HepG2 (cell line): ENCODE measurements at regions not wholly inside any gene's neighbourhood (a gene's known extent, or its start where the extent isn't known, plus 50 kb on each side); places are given as distances from the start of the nearest gene placed in this dataset.
A peak's percentile ranks its signal among the peaks of the same experiment; 100 is the strongest.

Source experiments
- ATAC-seq: fragments of 200-7000 bp; cut with Tn5 transposase; 3 replicates; pipeline ENCODE4 v1.9.1; 2020; ENCODE audit warnings: mild to moderate bottlenecking, moderate library complexity
- BruUV-seq: library from RNA; stranded (reverse); fragments of 400-500 nt; replicated peaks from 2 replicates; lab custom pipeline; 2021; lab: Mats Ljungman, UMichigan
- CTCF ChIA-PET: fragments of 300-600 bp; formaldehyde crosslinking; extraction: SDS; loops from one replicate; lab custom pipeline; 2021; ENCODE audit warnings: low total read pairs, inconsistent platforms, low intra/inter-chr PET ratio; lab: Yijun Ruan, JAX
- POLR2A ChIA-PET: fragments of 350-600 bp; sonication (Branson Sonifier 250); formaldehyde crosslinking; loops from one replicate; lab custom pipeline; 2020; ENCODE audit warnings: antibody characterized with exemption, inconsistent platforms; lab: Yijun Ruan, JAX
- DNase-seq: peaks from one replicate; pipeline ENCODE4 v3.0.0-alpha.2; 2015; ENCODE audit warnings: low spot score
- FAIRE-seq: peaks from 3 replicates; lab custom pipeline; 2011; peaks lifted over from hg19 to GRCh38; lab: Jason Lieb, UNC
- H2AFZ ChIP-seq: one replicate; pipeline ENCODE4 v1.6.1; 2011; ENCODE audit warnings: low read length, inconsistent platforms
- H3K27ac ChIP-seq: fragments of 300-600 bp; 3 replicates; pipeline ENCODE4 v1.8.0; 2011; ENCODE audit warnings: mixed run types, mild to moderate bottlenecking, mixed read lengths, low read length, inconsistent platforms; ENCODE audit not compliant: insufficient read depth; ENCODE audit errors: extremely low read length
- H3K27me3 ChIP-seq, 2 experiments: fragments of 200-600 bp in 1 of 2; 2 replicates in 1 of 2; 3 replicates in 1 of 2; pipeline versions ENCODE4 v1.6.0 to v1.8.0; 2011; ENCODE audit warnings: low read length in 2 of 2, mild to moderate bottlenecking in 2 of 2, moderate library complexity in 2 of 2, inconsistent platforms in 1 of 2; ENCODE audit not compliant: insufficient read depth in 2 of 2, control insufficient read depth in 1 of 2
- H3K36me3 ChIP-seq, 2 experiments: fragments of 200-600 bp in 1 of 2; replicated peaks in 1 of 2; 2 replicates in 1 of 2; 3 replicates in 1 of 2; pipeline versions ENCODE4 v1.5.1 to v1.8.0; 2011; ENCODE audit warnings: low read length in 2 of 2, inconsistent platforms in 1 of 2; ENCODE audit not compliant: insufficient read depth in 2 of 2, control insufficient read depth in 1 of 2
- H3K4me1 ChIP-seq: 2 replicates; pipeline ENCODE4 v1.5.1; 2012; ENCODE audit warnings: low read length, inconsistent platforms; ENCODE audit not compliant: insufficient read depth
- H3K4me2 ChIP-seq: 2 replicates; pipeline ENCODE4 v1.6.0; 2011; ENCODE audit warnings: low read depth, low read length, inconsistent platforms
- H3K4me3 ChIP-seq, 3 experiments: fragments of 200-600 bp in 1 of 3; sonication (generic), shearing (Covaris generic) in 1 of 3; replicated peaks in 1 of 3; 2 replicates each; pipeline ENCODE4 v1.5.1; 2011 to 2016; ENCODE audit warnings: low read length in 3 of 3, inconsistent platforms in 2 of 3, low read depth in 2 of 3, mild to moderate bottlenecking in 2 of 3, control low read depth in 1 of 3, mixed read lengths in 1 of 3; ENCODE audit not compliant: insufficient read depth in 1 of 3
- H3K79me2 ChIP-seq: one replicate; pipeline ENCODE4 v1.6.1; 2011; ENCODE audit warnings: low read length, inconsistent platforms; ENCODE audit not compliant: insufficient read depth
- H3K9ac ChIP-seq: 2 replicates; pipeline ENCODE4 v1.6.0; 2011; ENCODE audit warnings: mild to moderate bottlenecking, low read depth, low read length, inconsistent platforms; ENCODE audit not compliant: insufficient read depth
- H3K9me3 ChIP-seq: 2 replicates; pipeline ENCODE4 v1.5.1; 2012; ENCODE audit warnings: mild to moderate bottlenecking, low read length
- H4K20me1 ChIP-seq: 2 replicates; pipeline ENCODE4 v1.6.0; 2011; ENCODE audit warnings: inconsistent platforms, mild to moderate bottlenecking, low read length, moderate library complexity; ENCODE audit not compliant: insufficient read depth
- BCL6 ChIP-seq: IDR thresholded peaks from 2 replicates; pipeline ENCODE4 v1.6.1; 2016; ENCODE audit warnings: missing genetic modification reagents, missing compliant biosample characterization
- CEBPB ChIP-seq: IDR thresholded peaks from 2 replicates; pipeline ENCODE4 v1.6.1; 2011; ENCODE audit warnings: low read depth, low read length, improper control_type of control experiment, borderline replicate concordance
- ETV5 ChIP-seq: IDR thresholded peaks from 2 replicates; pipeline ENCODE4 v1.6.1; 2018; ENCODE audit warnings: missing biosample characterization, missing genetic modification reagents, inconsistent platforms, borderline replicate concordance
- HCFC1 ChIP-seq: fragments of 150-350 bp; IDR thresholded peaks from 2 replicates; pipeline ENCODE4 v1.6.1; 2014; ENCODE audit warnings: low read depth, low read length
- RARA ChIP-seq: IDR thresholded peaks from 2 replicates; pipeline ENCODE4 v1.6.1; 2016; ENCODE audit warnings: missing genetic modification reagents, missing compliant biosample characterization
- SIN3A ChIP-seq: IDR thresholded peaks from 2 replicates; pipeline ENCODE4 v1.6.1; 2011; ENCODE audit warnings: low read depth, mild to moderate bottlenecking, control low read depth, low read length, borderline replicate concordance
- SSRP1 ChIP-seq: IDR thresholded peaks from 2 replicates; pipeline ENCODE4 v1.6.1; 2016; ENCODE audit warnings: control low read depth
- ZC3H4 ChIP-seq: sonication (generic); formaldehyde crosslinking; IDR thresholded peaks from 2 replicates; pipeline ENCODE4 v1.4.0; 2020; ENCODE audit warnings: missing genetic modification reagents, borderline replicate concordance
- ZIK1 ChIP-seq: sonication (generic); formaldehyde crosslinking; IDR thresholded peaks from 2 replicates; pipeline ENCODE4 v1.5.0; 2020; ENCODE audit warnings: mild to moderate bottlenecking, low read depth, missing genetic modification reagents, borderline replicate concordance
- ZNF317 ChIP-seq: sonication (generic); formaldehyde crosslinking; IDR thresholded peaks from 2 replicates; pipeline ENCODE4 v1.5.0; 2020; ENCODE audit warnings: mild to moderate bottlenecking, missing genetic modification reagents
- ZNF652 ChIP-seq: IDR thresholded peaks from 2 replicates; pipeline ENCODE4 v1.6.1; 2016; ENCODE audit warnings: low read depth, borderline replicate concordance
- ZNF749 ChIP-seq: sonication (generic); formaldehyde crosslinking; IDR thresholded peaks from 2 replicates; pipeline ENCODE4 v1.8.0; 2022; ENCODE audit warnings: mild to moderate bottlenecking, missing genetic modification reagents, moderate library complexity, borderline replicate concordance
- WGBS: methylation state at CpG from one replicate; pipeline ENCODE4 v1.1.6; 2017; ENCODE audit warnings: low lambda C conversion rate; 5-methylcytosine and 5-hydroxymethylcytosine counted together
- in situ Hi-C: cut with HindIII; loops from 2 replicates; pipeline ENCODE4 v1.10.0; 2017; ENCODE audit warnings: low pct_unique_long_range_greater_than_20kb; ENCODE audit not compliant: extremely low pct_ligation_motif_present
- intact Hi-C: fragments of 100-400 bp; cut with micrococcal nuclease; formaldehyde crosslinking; loops from one replicate; pipeline ENCODE4 v1.10.0; 2022; ENCODE audit not compliant: unreplicated experiment
- TF ChIP-seq, protein P1 (sequence below), 2 experiments: IDR thresholded peaks; 2 replicates each; pipeline ENCODE4 v1.6.1; 2011 to 2012; ENCODE audit warnings: low read length in 2 of 2, borderline replicate concordance in 1 of 2, low read depth in 1 of 2, mild to moderate bottlenecking in 1 of 2, moderate library complexity in 1 of 2

- H2AFZ ChIP-seq: no peak overlapping the region
- intact Hi-C loops (no loop called here), in situ Hi-C loops (no loop called here)
- ChIA-PET CTCF (no interaction called here), POLR2A (no interaction called here)
- peaks cover 21 to 85% of the 10 kb centered on the region in 2 experiments for H3K27me3 ChIP-seq
- H3K9ac ChIP-seq: no peak overlapping the region
- H3K9me3 ChIP-seq: no peaks in the 10 kb centered on the region
- 0 out of 2 replicates have a peak, but pooled peaks have one; percentile 18 for TF ChIP-seq ZNF652 (CRISPR knock-in tag)
- TF ChIP-seq SIN3A: no peak
- 13% methylated on average over 9 of the region's 9 CpGs for WGBS
- H4K20me1 ChIP-seq: no peaks in the 10 kb centered on the region
- no peak overlapping the region for H3K27ac ChIP-seq
- BruUV-seq: no TSS peak
- no peak for FAIRE-seq
- H3K36me3 ChIP-seq: no peaks in the 10 kb centered on the region
- peaks cover 35% of the 10 kb centered on the region for H3K4me1 ChIP-seq
- no peak overlapping the region for H3K4me2 ChIP-seq
- DNase-seq: no peak
- H3K4me3 ChIP-seq: no peak overlapping the region
- H3K79me2 ChIP-seq: no peaks in the 10 kb centered on the region
- no peak for ATAC-seq
Observed at GRCh38 chr20:58133020-58133808, 95.2 kb downstream of the ANKRD60 start.

GRCh38 chr20:58131551-58132142, 96.8 kb downstream of the ANKRD60 start:
- Histone ChIP-seq H3K36me3 (no peaks in the 10 kb centered on the region), H3K79me2 (no peaks in the 10 kb centered on the region), H3K27ac (no peak overlapping the region), H4K20me1 (no peaks in the 10 kb centered on the region), H3K27me3 (peaks cover 16 to 76% of the 10 kb centered on the region in 2 experiments), H2AFZ (no peak overlapping the region), H3K4me2 (peak overlapping the region; percentile 39), H3K4me1 (peaks cover 35% of the 10 kb centered on the region), H3K9me3 (no peaks in the 10 kb centered on the region), H3K9ac (no peak overlapping the region), H3K4me3 (0 out of 6 replicates have a peak overlapping the region, but pooled peaks of 1 of the 3 experiments have one; percentile 12)
- in situ Hi-C loops (no loop called here), intact Hi-C loops (no loop called here)
- DNase-seq (peak; percentile 75), ATAC-seq (peak; percentile 75), FAIRE-seq (peak; percentile 23)
- BruUV-seq: no TSS peak
- WGBS: 10% methylated on average over 8 of the region's 8 CpGs
- POLR2A ChIA-PET: no interaction called here
- CTCF ChIA-PET: no interaction called here
- TF ChIP-seq ETV5: peak; percentile 78; the same call in 1 of the 2 replicates
- 0 out of 2 replicates have a peak, but pooled peaks have one; percentile 31 for TF ChIP-seq ZNF317 (CRISPR knock-in tag)
- peak; percentile 88 for TF ChIP-seq RARA (CRISPR knock-in tag)
- TF ChIP-seq, protein P1, sequence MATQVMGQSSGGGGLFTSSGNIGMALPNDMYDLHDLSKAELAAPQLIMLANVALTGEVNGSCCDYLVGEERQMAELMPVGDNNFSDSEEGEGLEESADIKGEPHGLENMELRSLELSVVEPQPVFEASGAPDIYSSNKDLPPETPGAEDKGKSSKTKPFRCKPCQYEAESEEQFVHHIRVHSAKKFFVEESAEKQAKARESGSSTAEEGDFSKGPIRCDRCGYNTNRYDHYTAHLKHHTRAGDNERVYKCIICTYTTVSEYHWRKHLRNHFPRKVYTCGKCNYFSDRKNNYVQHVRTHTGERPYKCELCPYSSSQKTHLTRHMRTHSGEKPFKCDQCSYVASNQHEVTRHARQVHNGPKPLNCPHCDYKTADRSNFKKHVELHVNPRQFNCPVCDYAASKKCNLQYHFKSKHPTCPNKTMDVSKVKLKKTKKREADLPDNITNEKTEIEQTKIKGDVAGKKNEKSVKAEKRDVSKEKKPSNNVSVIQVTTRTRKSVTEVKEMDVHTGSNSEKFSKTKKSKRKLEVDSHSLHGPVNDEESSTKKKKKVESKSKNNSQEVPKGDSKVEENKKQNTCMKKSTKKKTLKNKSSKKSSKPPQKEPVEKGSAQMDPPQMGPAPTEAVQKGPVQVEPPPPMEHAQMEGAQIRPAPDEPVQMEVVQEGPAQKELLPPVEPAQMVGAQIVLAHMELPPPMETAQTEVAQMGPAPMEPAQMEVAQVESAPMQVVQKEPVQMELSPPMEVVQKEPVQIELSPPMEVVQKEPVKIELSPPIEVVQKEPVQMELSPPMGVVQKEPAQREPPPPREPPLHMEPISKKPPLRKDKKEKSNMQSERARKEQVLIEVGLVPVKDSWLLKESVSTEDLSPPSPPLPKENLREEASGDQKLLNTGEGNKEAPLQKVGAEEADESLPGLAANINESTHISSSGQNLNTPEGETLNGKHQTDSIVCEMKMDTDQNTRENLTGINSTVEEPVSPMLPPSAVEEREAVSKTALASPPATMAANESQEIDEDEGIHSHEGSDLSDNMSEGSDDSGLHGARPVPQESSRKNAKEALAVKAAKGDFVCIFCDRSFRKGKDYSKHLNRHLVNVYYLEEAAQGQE (IDR thresholded peaks at IDR 0.05; ENCODE audit: borderline replicate concordance in 1 of 2, low read depth in 1 of 2, low read length in 2 of 2): no peak
- no peak for TF ChIP-seq HCFC1
- no peak for TF ChIP-seq ZIK1 (CRISPR knock-in tag)
- TF ChIP-seq SSRP1 (CRISPR knock-in tag): peak; percentile 66; the same call in 1 of the 2 replicates
- no peak for TF ChIP-seq CEBPB
- TF ChIP-seq ZNF749 (CRISPR knock-in tag): no peak
- TF ChIP-seq ZC3H4 (CRISPR knock-in tag): no peak
- TF ChIP-seq BCL6 (CRISPR knock-in tag): 0 out of 2 replicates have a peak, but pooled peaks have one; percentile 11
